Esophagus muscularis mucosa (tissue), 3 donors: ENCODE measurements at regions not wholly inside any gene's neighbourhood (a gene's known extent, or its start where the extent isn't known, plus 50 kb on each side); places are given as distances from the start of the nearest gene placed in this dataset.

Experiments
- CTCF ChIP-seq, 3 experiments: fragments of 200-600 bp in 2 of 3; fragments of 450-650 bp in 1 of 3; sonication (generic) in 2 of 3; IDR thresholded peaks; one replicate each; pipeline ENCODE4 v1.5.1; 2017 to 2019; ENCODE audit warnings: antibody characterized with exemption in 3 of 3, mild to moderate bottlenecking in 2 of 3, moderate library complexity in 1 of 3
- POLR2AphosphoS5 ChIP-seq, 2 donors: sonication (generic); formaldehyde crosslinking; IDR thresholded peaks; one replicate each; pipeline ENCODE4 v1.6.1; 2017; ENCODE audit warnings: antibody characterized with exemption in 2 of 2

- TF ChIP-seq CTCF (IDR thresholded peaks at IDR 0.05), result no peak
- TF ChIP-seq POLR2AphosphoS5 (IDR thresholded peaks at IDR 0.05), result no peak
Observed at GRCh38 chr5:174312270-174312617, 266.7 kb downstream of the NSG2 start.
